ENCODE measurements at regions not wholly inside any gene's neighbourhood (a gene's known extent, or its start where the extent isn't known, plus 50 kb on each side); places are given as distances from the start of the nearest gene placed in this dataset.

- FAIRE-seq = no peak
- BruUV-seq (replicated peaks) = no TSS peak
- intact Hi-C loops (cut with micrococcal nuclease; ENCODE audit: unreplicated experiment) = no loop called here
Measured at GRCh38 chrX:145484740-145485139, 237.4 kb downstream of the SPANXN1 start.

GRCh38 chrX:145502670-145503069, 255.4 kb downstream of the SPANXN1 start:
- Histone ChIP-seq H3K36me3 (ENCODE audit: control insufficient read depth in 2 of 2, insufficient read depth in 2 of 2, low read length in 1 of 2) (no peaks in the 10 kb centered on the region), H3K27ac (ENCODE audit: control insufficient read depth, insufficient read depth) (no peak overlapping the region), H3K79me2 (ENCODE audit: control insufficient read depth, insufficient read depth, low read length) (no peaks in the 10 kb centered on the region), H3K4me2 (ENCODE audit: control insufficient read depth, insufficient read depth) (no peak overlapping the region), H3K9ac (ENCODE audit: control insufficient read depth, insufficient read depth, low read length) (no peak overlapping the region), H4K20me1 (ENCODE audit: control insufficient read depth, insufficient read depth) (no peaks in the 10 kb centered on the region), H2AFZ (ENCODE audit: control insufficient read depth, low read depth, low read length) (no peak overlapping the region), H3K9me3 (replicated peaks; ENCODE audit: control insufficient read depth, insufficient read depth, low read length) (no peaks in the 10 kb centered on the region), H3K4me1 (ENCODE audit: control insufficient read depth, insufficient read depth, low read length) (no peaks in the 10 kb centered on the region), H3K27me3 (replicated peaks in 1 of 2; ENCODE audit: control insufficient read depth in 2 of 2, insufficient read depth in 2 of 2, low read length in 1 of 2) (no peaks in the 10 kb centered on the region), H3K4me3 (no peak overlapping the region)
- WGBS (ENCODE audit: insufficient coverage, insufficient replicate concordance, low lambda C conversion rate, missing lambda C conversion rate) = 0% methylated on average over 4 of the region's 4 CpGs
- intact Hi-C loops (cut with micrococcal nuclease; ENCODE audit: unreplicated experiment) (no loop called here), in situ Hi-C loops (cut with MboI) (no loop called here)
- ChIA-PET SMC1A (ENCODE audit: uncharacterized antibody, unreplicated experiment) (interaction anchor here (0.9 to 1.0 kb wide), 2 partner anchors 19 to 52 kb away, joined by 3 read pairs; no protein-coding TSS in a partner anchor), RAD21 (ENCODE audit: unreplicated experiment) (no interaction called here), CTCF (no interaction called here), POLR2A (no interaction called here)
- FAIRE-seq = no peak
- ATAC-seq = no peak
- no peak for DNase-seq (ENCODE audit: low read depth, low spot score)
- no TSS peak for BruUV-seq (replicated peaks)
- TF ChIP-seq EED (IDR thresholded peaks at IDR 0.05; ENCODE audit: low read depth) (no peak), CTCF (IDR thresholded peaks at IDR 0.05 in 2 of 3, conservative IDR thresholded peaks at IDR 0.05 in 1 of 3; ENCODE audit: control insufficient read depth in 2 of 3, extremely low read depth in 1 of 3, insufficient read depth in 1 of 3, low read depth in 3 of 3, low read length in 3 of 3) (no peak), ZNF384 (IDR thresholded peaks at IDR 0.05; ENCODE audit: borderline replicate concordance, low read depth, low read length) (no peak), LARP7 (IDR thresholded peaks at IDR 0.05) (no peak), ZNF274 (IDR thresholded peaks at IDR 0.05; ENCODE audit: insufficient read depth, insufficient read length) (no peak), HCFC1 (IDR thresholded peaks at IDR 0.05; ENCODE audit: low read length) (no peak), POU2F2 (IDR thresholded peaks at IDR 0.05; ENCODE audit: borderline replicate concordance, low read depth, low read length) (no peak), POLR2A (IDR thresholded peaks at IDR 0.05; ENCODE audit: low read depth, low read length) (no peak)
- TF ChIP-seq, protein P1, sequence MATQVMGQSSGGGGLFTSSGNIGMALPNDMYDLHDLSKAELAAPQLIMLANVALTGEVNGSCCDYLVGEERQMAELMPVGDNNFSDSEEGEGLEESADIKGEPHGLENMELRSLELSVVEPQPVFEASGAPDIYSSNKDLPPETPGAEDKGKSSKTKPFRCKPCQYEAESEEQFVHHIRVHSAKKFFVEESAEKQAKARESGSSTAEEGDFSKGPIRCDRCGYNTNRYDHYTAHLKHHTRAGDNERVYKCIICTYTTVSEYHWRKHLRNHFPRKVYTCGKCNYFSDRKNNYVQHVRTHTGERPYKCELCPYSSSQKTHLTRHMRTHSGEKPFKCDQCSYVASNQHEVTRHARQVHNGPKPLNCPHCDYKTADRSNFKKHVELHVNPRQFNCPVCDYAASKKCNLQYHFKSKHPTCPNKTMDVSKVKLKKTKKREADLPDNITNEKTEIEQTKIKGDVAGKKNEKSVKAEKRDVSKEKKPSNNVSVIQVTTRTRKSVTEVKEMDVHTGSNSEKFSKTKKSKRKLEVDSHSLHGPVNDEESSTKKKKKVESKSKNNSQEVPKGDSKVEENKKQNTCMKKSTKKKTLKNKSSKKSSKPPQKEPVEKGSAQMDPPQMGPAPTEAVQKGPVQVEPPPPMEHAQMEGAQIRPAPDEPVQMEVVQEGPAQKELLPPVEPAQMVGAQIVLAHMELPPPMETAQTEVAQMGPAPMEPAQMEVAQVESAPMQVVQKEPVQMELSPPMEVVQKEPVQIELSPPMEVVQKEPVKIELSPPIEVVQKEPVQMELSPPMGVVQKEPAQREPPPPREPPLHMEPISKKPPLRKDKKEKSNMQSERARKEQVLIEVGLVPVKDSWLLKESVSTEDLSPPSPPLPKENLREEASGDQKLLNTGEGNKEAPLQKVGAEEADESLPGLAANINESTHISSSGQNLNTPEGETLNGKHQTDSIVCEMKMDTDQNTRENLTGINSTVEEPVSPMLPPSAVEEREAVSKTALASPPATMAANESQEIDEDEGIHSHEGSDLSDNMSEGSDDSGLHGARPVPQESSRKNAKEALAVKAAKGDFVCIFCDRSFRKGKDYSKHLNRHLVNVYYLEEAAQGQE (IDR thresholded peaks at IDR 0.05; ENCODE audit: low read depth, low read length) = no peak
- TF ChIP-seq, protein P2, sequence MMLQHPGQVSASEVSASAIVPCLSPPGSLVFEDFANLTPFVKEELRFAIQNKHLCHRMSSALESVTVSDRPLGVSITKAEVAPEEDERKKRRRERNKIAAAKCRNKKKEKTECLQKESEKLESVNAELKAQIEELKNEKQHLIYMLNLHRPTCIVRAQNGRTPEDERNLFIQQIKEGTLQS (IDR thresholded peaks at IDR 0.05; ENCODE audit: borderline replicate concordance, extremely low read depth, low read depth, low read length) = no peak

More at GRCh38 chrX:145484740-145485139, 237.4 kb downstream of the SPANXN1 start:
- DNase-seq (ENCODE audit: low read depth, low spot score) = no peak
- Histone ChIP-seq H3K79me2 (ENCODE audit: control insufficient read depth, insufficient read depth, low read length) (no peaks in the 10 kb centered on the region), H3K36me3 (ENCODE audit: control insufficient read depth in 2 of 2, insufficient read depth in 2 of 2, low read length in 1 of 2) (no peaks in the 10 kb centered on the region), H2AFZ (ENCODE audit: control insufficient read depth, low read depth, low read length) (no peak overlapping the region), H3K27me3 (replicated peaks in 1 of 2; ENCODE audit: control insufficient read depth in 2 of 2, insufficient read depth in 2 of 2, low read length in 1 of 2) (no peaks in the 10 kb centered on the region), H4K20me1 (ENCODE audit: control insufficient read depth, insufficient read depth) (no peaks in the 10 kb centered on the region), H3K4me1 (ENCODE audit: control insufficient read depth, insufficient read depth, low read length) (no peaks in the 10 kb centered on the region), H3K9ac (ENCODE audit: control insufficient read depth, insufficient read depth, low read length) (no peak overlapping the region), H3K27ac (ENCODE audit: control insufficient read depth, insufficient read depth) (no peak overlapping the region), H3K9me3 (replicated peaks; ENCODE audit: control insufficient read depth, insufficient read depth, low read length) (no peaks in the 10 kb centered on the region), H3K4me3 (no peak overlapping the region), H3K4me2 (ENCODE audit: control insufficient read depth, insufficient read depth) (no peak overlapping the region)
- CTCF ChIA-PET = no interaction called here
- SMC1A ChIA-PET (ENCODE audit: uncharacterized antibody, unreplicated experiment) = interaction anchor here (1.2 kb wide), 1 partner anchor 20 kb away, joined by 3 read pairs; no protein-coding TSS in a partner anchor
- no peak for ATAC-seq
- in situ Hi-C loops (cut with MboI) = no loop called here
- TF ChIP-seq STAT3 (IDR thresholded peaks at IDR 0.05; ENCODE audit: low read depth, low read length) = no peak
- POLR2A ChIA-PET = no interaction called here
- RAD21 ChIA-PET (ENCODE audit: unreplicated experiment) = no interaction called here

All from GM12878 (cell line).